Panc1 (cell line): ENCODE measurements at regions not wholly inside any gene's neighbourhood (a gene's known extent, or its start where the extent isn't known, plus 50 kb on each side); places are given as distances from the start of the nearest gene placed in this dataset.

ENCODE experiments used
- ATAC-seq: fragments of 200-7000 bp; cut with Tn5 transposase; 2 replicates; pipeline ENCODE4 v1.9.1; 2020; ENCODE audit warnings: mild to moderate bottlenecking, moderate library complexity
- BruUV-seq: library from RNA; stranded (reverse); fragments of 400-500 nt; replicated peaks from 2 replicates; lab custom pipeline; 2021; lab: Mats Ljungman, UMichigan
- CTCF ChIA-PET: fragments of 300-600 bp; sonication (Branson Sonifier 250); formaldehyde crosslinking; loops from one replicate; lab custom pipeline; 2022; ENCODE audit warnings: antibody characterized with exemption; lab: Charles Lee
- POLR2A ChIA-PET: fragments of 300-600 bp; sonication (Branson Sonifier 250); formaldehyde crosslinking; loops from one replicate; lab custom pipeline; 2022; ENCODE audit warnings: antibody characterized with exemption; lab: Charles Lee
- DNase-seq: peaks from one replicate; pipeline ENCODE4 v3.0.0-alpha.2; 2010; ENCODE audit warnings: low read depth, low spot score
- H3K27ac ChIP-seq: 2 replicates; pipeline ENCODE4 v1.5.1; 2011; ENCODE audit warnings: mild to moderate bottlenecking, low read length, inconsistent platforms
- H3K27me3 ChIP-seq: fragments of 200-500 bp; sonication (Bioruptor generic); 2 replicates; pipeline ENCODE4 v1.6.0; 2014; ENCODE audit warnings: low read length, inconsistent platforms; ENCODE audit not compliant: control insufficient read depth, insufficient read depth
- H3K36me3 ChIP-seq: fragments of 200-500 bp; sonication (Bioruptor generic); 2 replicates; pipeline ENCODE4 v1.5.1; 2014; ENCODE audit warnings: inconsistent platforms, mild to moderate bottlenecking, low read length, moderate library complexity; ENCODE audit not compliant: control insufficient read depth, insufficient read depth
- H3K4me1 ChIP-seq: 2 replicates; pipeline ENCODE4 v1.5.1; 2011; ENCODE audit warnings: inconsistent platforms, mild to moderate bottlenecking, low read length, moderate library complexity; ENCODE audit not compliant: control insufficient read depth, insufficient read depth
- H3K4me3 ChIP-seq, 2 experiments: 2 replicates each; pipeline ENCODE4 v1.5.1; 2011 to 2012; ENCODE audit warnings: low read depth in 2 of 2, low read length in 2 of 2, mild to moderate bottlenecking in 2 of 2, inconsistent platforms in 1 of 2, moderate library complexity in 1 of 2
- H3K9me3 ChIP-seq: fragments of 200-500 bp; sonication (Bioruptor generic); 2 replicates; pipeline ENCODE4 v1.5.1; 2014; ENCODE audit warnings: low read depth, mild to moderate bottlenecking, inconsistent platforms, low read length, moderate library complexity; ENCODE audit not compliant: control insufficient read depth, insufficient read depth
- POLR2AphosphoS5 ChIP-seq: IDR thresholded peaks from 2 replicates; pipeline ENCODE4 v1.6.1; 2012; ENCODE audit warnings: mild to moderate bottlenecking, low read depth, low read length, moderate library complexity
- SIN3A ChIP-seq: IDR thresholded peaks from 2 replicates; pipeline ENCODE4 v1.6.1; 2012; ENCODE audit warnings: low read depth, mild to moderate bottlenecking, low read length, moderate library complexity, borderline replicate concordance; ENCODE audit not compliant: insufficient read depth
- TCF7L2 ChIP-seq: IDR thresholded peaks from 2 replicates; pipeline ENCODE4 v1.6.1; 2011; ENCODE audit warnings: mild to moderate bottlenecking, low read depth, low read length, inconsistent platforms
- in situ Hi-C: cut with HindIII; loops from 2 replicates; pipeline ENCODE4 v1.10.0; 2016; ENCODE audit warnings: low sequenced_read_pairs, low pct_unique_long_range_greater_than_20kb
- intact Hi-C: fragments of 100-400 bp; cut with micrococcal nuclease; formaldehyde crosslinking; loops from one replicate; pipeline ENCODE4 v1.10.0; 2022; ENCODE audit not compliant: unreplicated experiment
- TF ChIP-seq, protein P1 (sequence below), 2 experiments: IDR thresholded peaks; 2 replicates each; pipeline ENCODE4 v1.6.1; 2011 to 2012; ENCODE audit warnings: low read depth in 2 of 2, control low read depth in 1 of 2, low read length in 1 of 2, mild to moderate bottlenecking in 1 of 2, moderate library complexity in 1 of 2; ENCODE audit not compliant: insufficient read depth in 1 of 2
- TF ChIP-seq, protein P2 (sequence below): fragments of 450-650 bp; IDR thresholded peaks from 2 replicates; pipeline ENCODE4 v1.5.1; 2017; ENCODE audit warnings: mild to moderate bottlenecking

DNA sequence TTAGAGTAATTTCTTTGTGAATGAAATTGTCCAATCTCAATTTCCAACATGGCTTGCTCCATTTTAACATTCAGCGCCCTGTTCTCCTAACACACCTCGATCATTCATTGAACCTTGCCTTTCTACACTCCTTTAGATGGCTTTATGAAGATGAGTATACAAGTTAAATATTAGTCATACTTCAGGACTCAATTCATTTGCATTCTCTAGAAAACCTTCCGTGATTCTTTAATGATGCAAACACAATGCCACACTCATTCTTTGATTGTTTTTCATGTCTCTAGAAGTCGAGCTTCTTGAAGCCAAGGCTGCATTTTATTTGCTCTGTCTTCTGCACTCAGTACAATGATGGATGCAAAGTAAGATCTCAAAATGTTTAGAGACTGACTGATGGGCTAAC lies 641.2 kb downstream of the DOK5 start:
- DNase-seq = no peak
- TF ChIP-seq, protein P1, sequence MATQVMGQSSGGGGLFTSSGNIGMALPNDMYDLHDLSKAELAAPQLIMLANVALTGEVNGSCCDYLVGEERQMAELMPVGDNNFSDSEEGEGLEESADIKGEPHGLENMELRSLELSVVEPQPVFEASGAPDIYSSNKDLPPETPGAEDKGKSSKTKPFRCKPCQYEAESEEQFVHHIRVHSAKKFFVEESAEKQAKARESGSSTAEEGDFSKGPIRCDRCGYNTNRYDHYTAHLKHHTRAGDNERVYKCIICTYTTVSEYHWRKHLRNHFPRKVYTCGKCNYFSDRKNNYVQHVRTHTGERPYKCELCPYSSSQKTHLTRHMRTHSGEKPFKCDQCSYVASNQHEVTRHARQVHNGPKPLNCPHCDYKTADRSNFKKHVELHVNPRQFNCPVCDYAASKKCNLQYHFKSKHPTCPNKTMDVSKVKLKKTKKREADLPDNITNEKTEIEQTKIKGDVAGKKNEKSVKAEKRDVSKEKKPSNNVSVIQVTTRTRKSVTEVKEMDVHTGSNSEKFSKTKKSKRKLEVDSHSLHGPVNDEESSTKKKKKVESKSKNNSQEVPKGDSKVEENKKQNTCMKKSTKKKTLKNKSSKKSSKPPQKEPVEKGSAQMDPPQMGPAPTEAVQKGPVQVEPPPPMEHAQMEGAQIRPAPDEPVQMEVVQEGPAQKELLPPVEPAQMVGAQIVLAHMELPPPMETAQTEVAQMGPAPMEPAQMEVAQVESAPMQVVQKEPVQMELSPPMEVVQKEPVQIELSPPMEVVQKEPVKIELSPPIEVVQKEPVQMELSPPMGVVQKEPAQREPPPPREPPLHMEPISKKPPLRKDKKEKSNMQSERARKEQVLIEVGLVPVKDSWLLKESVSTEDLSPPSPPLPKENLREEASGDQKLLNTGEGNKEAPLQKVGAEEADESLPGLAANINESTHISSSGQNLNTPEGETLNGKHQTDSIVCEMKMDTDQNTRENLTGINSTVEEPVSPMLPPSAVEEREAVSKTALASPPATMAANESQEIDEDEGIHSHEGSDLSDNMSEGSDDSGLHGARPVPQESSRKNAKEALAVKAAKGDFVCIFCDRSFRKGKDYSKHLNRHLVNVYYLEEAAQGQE (IDR thresholded peaks at IDR 0.05; ENCODE audit: insufficient read depth in 1 of 2, low read depth in 2 of 2, low read length in 1 of 2) = no peak
- no peak for TF ChIP-seq SIN3A
- no peak for TF ChIP-seq POLR2AphosphoS5
- TF ChIP-seq, protein P2, sequence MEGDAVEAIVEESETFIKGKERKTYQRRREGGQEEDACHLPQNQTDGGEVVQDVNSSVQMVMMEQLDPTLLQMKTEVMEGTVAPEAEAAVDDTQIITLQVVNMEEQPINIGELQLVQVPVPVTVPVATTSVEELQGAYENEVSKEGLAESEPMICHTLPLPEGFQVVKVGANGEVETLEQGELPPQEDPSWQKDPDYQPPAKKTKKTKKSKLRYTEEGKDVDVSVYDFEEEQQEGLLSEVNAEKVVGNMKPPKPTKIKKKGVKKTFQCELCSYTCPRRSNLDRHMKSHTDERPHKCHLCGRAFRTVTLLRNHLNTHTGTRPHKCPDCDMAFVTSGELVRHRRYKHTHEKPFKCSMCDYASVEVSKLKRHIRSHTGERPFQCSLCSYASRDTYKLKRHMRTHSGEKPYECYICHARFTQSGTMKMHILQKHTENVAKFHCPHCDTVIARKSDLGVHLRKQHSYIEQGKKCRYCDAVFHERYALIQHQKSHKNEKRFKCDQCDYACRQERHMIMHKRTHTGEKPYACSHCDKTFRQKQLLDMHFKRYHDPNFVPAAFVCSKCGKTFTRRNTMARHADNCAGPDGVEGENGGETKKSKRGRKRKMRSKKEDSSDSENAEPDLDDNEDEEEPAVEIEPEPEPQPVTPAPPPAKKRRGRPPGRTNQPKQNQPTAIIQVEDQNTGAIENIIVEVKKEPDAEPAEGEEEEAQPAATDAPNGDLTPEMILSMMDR = no peak
- no peak for TF ChIP-seq TCF7L2
- Histone ChIP-seq H3K4me1 (no peaks in the 10 kb centered on the region), H3K27me3 (no peaks in the 10 kb centered on the region), H3K36me3 (no peaks in the 10 kb centered on the region), H3K27ac (no peak overlapping the region), H3K9me3 (no peaks in the 10 kb centered on the region), H3K4me3 (no peak overlapping the region)
- ATAC-seq = no peak
- CTCF ChIA-PET = interaction anchor here (0.7 kb wide), 1 partner anchor 1134 kb away, joined by 8 read pairs; no protein-coding TSS in a partner anchor
- POLR2A ChIA-PET = no interaction called here
- in situ Hi-C loops (no loop called here), intact Hi-C loops (no loop called here)
- no TSS peak for BruUV-seq

DNA sequence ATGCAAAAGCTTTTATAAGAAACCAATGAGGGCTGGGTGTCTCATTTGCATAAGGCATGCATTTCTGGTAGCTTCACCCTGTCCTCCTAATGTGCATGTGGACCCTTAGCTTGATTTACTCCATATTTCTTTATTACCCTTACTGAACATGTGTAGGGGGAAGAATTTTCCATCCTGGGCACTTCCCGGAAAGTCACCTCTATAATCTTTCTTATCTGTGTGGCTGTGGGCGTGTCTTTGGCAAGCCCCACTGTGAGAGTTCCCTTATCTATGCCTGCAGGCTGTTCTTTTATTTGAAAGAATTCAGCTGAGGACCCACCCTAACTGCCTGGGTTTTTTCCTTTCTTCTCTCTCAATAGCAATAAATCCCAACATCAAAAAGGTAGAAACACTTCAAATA lies 627.8 kb downstream of the DOK5 start:
- Histone ChIP-seq H3K4me1 (no peaks in the 10 kb centered on the region), H3K27ac (no peak overlapping the region), H3K9me3 (no peaks in the 10 kb centered on the region), H3K4me3 (no peak overlapping the region), H3K27me3 (no peaks in the 10 kb centered on the region), H3K36me3 (no peaks in the 10 kb centered on the region)
- intact Hi-C loops = no loop called here
- CTCF ChIA-PET = no interaction called here
- TF ChIP-seq TCF7L2 = no peak
- no peak for TF ChIP-seq POLR2AphosphoS5
- TF ChIP-seq, protein P2 = no peak
- TF ChIP-seq, protein P1 (IDR thresholded peaks at IDR 0.05; ENCODE audit: insufficient read depth in 1 of 2, low read depth in 2 of 2, low read length in 1 of 2) = no peak
- TF ChIP-seq SIN3A = no peak
- ATAC-seq = no peak
- in situ Hi-C loops = no loop called here
- POLR2A ChIA-PET = no interaction called here
- BruUV-seq = no TSS peak
- DNase-seq = no peak
